Activated CD4-positive, alpha-beta T cell treated with anti-CD3 and anti-CD28 coated beads, Interleukin-2, amount 10 ng/mL, durations not matched to agents 7 days and 5 days (primary cell): ENCODE measurements at regions not wholly inside any gene's neighbourhood (a gene's known extent, or its start where the extent isn't known, plus 50 kb on each side); places are given as distances from the start of the nearest gene placed in this dataset.
"Not testable (repeated sequence)": the region's sequence is repeated elsewhere in the genome, so short reads cannot be mapped to it uniquely, and the experiment has no call there.

Source experiments
- CTCF ChIA-PET: fragments of 350-600 bp; sonication (Branson Sonifier 250); formaldehyde crosslinking; loops from one replicate; lab custom pipeline; 2021; ENCODE audit warnings: antibody characterized with exemption; lab: Charles Lee
- POLR2A ChIA-PET: fragments of 350-600 bp; sonication (Branson Sonifier 250); formaldehyde crosslinking; loops from one replicate; lab custom pipeline; 2021; ENCODE audit warnings: antibody characterized with exemption; lab: Charles Lee
- DNase-seq: peaks from one replicate; pipeline ENCODE4 v3.0.0-alpha.2; 2020
- H3K27ac Mint-ChIP-seq: one replicate; pipeline ENCODE4 v1.8.0; 2021; ENCODE audit warnings: mild to moderate bottlenecking, moderate library complexity, mixed read lengths
- H3K27me3 Mint-ChIP-seq: one replicate; pipeline ENCODE4 v1.8.0; 2021; ENCODE audit warnings: mixed read lengths
- H3K36me3 Mint-ChIP-seq: one replicate; pipeline ENCODE4 v1.8.0; 2021; ENCODE audit warnings: low read depth, mixed read lengths
- H3K4me1 Mint-ChIP-seq: one replicate; pipeline ENCODE4 v1.8.0; 2021; ENCODE audit warnings: mixed read lengths
- H3K4me3 Mint-ChIP-seq: one replicate; pipeline ENCODE4 v1.8.0; 2021; ENCODE audit warnings: mild to moderate bottlenecking, moderate library complexity, mixed read lengths
- H3K9me3 Mint-ChIP-seq: one replicate; pipeline ENCODE4 v1.8.0; 2021; ENCODE audit warnings: mixed read lengths

DNA sequence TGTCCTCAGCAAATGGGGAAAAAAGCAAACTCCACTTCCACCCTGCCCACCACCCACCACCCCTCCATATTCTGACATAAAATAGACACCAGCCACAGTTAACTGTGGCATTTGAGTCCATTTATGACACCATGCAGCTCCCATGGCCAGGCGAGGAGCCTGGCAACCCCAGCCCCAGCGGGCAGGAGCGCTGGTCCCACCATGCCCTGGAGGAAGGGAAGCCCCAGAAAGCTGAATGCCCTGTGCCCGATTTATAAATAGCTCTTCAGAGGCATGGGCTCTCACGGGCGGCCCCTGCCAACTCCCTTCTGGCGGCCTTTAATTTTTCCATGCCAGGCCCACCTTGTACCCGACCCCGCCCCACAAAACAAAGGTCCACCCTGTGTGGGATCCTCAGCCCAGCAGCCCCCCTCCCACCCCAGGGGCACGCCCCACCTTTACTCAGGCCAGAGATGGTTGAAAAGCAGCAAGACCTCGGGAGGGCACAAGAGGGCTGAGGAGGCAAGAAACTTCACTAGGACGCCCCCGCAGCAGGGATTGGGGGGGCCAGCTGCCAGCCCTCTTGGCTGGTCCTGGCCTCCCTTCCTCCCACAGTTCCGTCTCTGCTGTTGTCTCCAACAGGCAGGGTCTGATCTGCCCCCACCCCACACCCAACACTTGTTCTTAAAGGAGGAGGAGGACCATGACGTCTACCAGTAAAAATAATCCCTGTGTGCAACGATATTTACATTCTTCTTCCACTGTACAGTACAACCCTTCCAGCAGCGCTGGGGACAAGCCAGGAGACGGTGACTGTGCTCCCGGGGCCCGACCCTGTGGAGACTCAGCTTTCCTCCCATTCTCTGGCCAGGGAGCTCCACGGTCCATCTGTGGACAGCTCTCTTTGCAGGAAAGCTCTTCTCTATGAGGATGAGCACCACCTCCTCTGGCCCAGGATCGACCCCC is 115.6 kb upstream of the CDYL start:
- Mint-ChIP-seq H3K9me3 (no peaks in the 10 kb centered on the region), H3K36me3 (no peaks in the 10 kb centered on the region), H3K27ac (no peak overlapping the region), H3K4me1 (no peaks in the 10 kb centered on the region), H3K27me3 (peaks cover 2% of the 10 kb centered on the region), H3K4me3 (no peak overlapping the region)
- no peak for DNase-seq
- CTCF ChIA-PET, result no interaction called here
- POLR2A ChIA-PET, result no interaction called here

DNA sequence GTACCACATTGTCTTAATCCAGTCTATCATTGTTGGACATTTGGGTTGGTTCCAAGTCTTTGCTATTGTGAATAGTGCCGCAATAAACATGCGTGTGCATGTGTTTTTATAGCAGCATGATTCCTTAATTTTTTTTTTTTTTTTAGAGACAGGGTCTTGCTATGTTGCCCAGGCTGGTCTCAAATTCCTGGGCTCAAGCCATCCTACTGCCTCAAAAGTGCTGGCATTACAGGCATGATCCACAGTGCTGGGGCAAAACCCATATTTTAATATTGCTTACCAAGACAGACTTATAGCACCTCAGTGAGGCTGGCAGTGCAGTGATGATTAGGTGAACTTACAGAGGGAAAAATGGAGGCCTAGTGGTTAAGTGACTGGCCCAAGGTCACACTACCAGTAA is 116.5 kb upstream of the CDYL start:
- H3K27me3 Mint-ChIP-seq, H3K4me3 Mint-ChIP-seq, DNase-seq, H3K36me3 Mint-ChIP-seq, H3K27ac Mint-ChIP-seq, H3K4me1 Mint-ChIP-seq, CTCF ChIA-PET, H3K9me3 Mint-ChIP-seq, POLR2A ChIA-PET: not testable (repeated sequence)

DNA sequence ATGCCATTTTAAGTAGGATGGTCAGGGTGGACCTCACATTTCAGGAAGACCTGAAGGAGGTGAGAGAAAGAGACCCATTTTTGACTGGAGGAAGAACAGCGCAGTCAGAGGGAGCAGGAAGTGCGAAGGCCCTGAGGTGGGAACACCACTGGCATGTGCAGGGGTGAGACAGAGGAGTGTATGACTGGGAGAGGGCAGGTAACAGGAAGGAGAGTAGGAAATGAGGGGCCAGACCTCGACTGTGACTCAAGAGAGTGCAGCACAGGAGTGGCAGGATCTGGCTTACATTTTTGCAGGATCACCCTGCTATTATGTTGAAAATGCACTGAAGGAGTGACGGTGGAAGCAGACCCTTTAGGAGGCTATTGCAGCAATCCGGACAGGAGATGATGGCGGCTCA is 117.7 kb upstream of the CDYL start:
- H3K27me3 Mint-ChIP-seq, result peaks cover 2% of the 10 kb centered on the region

DNA sequence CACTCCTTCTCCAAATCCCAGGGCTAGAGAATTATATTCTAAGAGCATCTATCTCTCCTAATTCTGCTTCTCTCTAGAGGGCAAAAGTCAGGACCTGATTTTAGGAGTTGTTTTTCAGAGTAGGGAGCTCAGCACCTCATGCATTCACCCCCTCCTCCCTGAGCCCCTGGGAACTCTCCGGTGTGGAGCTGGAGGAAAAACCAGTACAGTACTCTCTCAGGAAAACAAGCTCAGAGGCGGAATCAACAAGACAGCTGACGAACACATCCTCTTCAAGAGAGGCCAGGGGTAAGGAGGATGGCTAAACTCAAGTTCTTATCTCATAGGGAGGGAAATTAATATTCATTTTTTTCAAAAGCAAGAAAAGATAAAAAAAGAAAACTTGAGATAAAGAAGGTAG is 120.1 kb upstream of the CDYL start:
- Mint-ChIP-seq H3K27me3 (peaks cover 7% of the 10 kb centered on the region), H3K4me1 (no peaks in the 10 kb centered on the region), H3K27ac (no peak overlapping the region), H3K9me3 (no peaks in the 10 kb centered on the region), H3K36me3 (no peaks in the 10 kb centered on the region), H3K4me3 (no peak overlapping the region)
- POLR2A ChIA-PET, result no interaction called here
- CTCF ChIA-PET, result interaction anchor here (0.9 kb wide), 1 partner anchor 9 kb away, joined by 4 read pairs; no protein-coding TSS in a partner anchor
- DNase-seq, result no peak

More for the DNA sequence above, 117.7 kb upstream of the CDYL start:
- no peaks in the 10 kb centered on the region for H3K4me1 Mint-ChIP-seq
- H3K9me3 Mint-ChIP-seq, result no peaks in the 10 kb centered on the region
- no peak for DNase-seq
- H3K27ac Mint-ChIP-seq, result no peak overlapping the region
- no peaks in the 10 kb centered on the region for H3K36me3 Mint-ChIP-seq
- ChIA-PET POLR2A (no interaction called here), CTCF (no interaction called here)
- H3K4me3 Mint-ChIP-seq, result no peak overlapping the region

DNA sequence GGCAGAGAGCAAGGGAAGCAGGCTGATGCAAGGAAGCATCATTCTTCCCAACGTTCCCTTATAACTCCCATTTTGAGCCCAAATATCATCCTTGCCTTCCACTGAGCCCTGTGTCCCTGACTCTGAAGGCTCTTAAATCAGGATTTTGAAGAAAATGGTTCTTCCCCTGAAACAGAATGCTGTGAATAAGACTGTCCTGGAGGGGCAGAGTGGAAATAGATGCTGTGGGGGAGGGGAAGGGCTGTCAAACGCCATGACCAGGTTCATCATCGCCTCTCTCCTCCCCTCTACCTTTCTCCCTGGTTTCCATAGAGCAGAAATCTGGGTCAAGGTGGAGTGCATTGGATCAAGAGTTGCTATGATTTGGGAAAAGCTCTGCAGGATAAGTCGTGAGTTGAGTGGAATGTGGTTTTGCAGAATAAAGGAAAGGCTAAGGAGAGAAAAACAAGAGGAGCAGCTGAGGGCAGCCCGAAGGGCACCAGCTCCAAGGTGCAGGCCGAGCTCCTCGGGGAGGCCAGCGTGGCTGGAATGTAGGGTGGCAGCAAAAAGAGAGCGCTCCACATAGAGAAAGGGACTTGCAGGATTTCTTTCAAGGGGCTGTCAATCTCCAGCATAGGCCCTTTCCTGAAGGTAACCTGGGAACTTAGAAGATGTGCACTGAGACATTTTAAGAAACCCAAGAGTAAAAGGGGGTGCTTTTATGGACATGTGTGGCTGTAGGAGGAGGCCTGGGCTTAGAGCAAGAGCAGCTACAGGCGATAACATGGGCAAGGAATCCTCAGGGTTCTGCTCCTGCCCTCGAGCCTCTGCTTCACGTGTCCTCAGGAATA is 120.8 kb upstream of the CDYL start:
- Mint-ChIP-seq H3K9me3 (no peaks in the 10 kb centered on the region), H3K4me3 (no peak overlapping the region), H3K27me3 (peaks cover 10% of the 10 kb centered on the region), H3K27ac (no peak overlapping the region), H3K36me3 (no peaks in the 10 kb centered on the region), H3K4me1 (no peaks in the 10 kb centered on the region)
- ChIA-PET CTCF (interaction anchor here (0.9 kb wide), 1 partner anchor 10 kb away, joined by 4 read pairs; no protein-coding TSS in a partner anchor), POLR2A (no interaction called here)
- no peak for DNase-seq

DNA sequence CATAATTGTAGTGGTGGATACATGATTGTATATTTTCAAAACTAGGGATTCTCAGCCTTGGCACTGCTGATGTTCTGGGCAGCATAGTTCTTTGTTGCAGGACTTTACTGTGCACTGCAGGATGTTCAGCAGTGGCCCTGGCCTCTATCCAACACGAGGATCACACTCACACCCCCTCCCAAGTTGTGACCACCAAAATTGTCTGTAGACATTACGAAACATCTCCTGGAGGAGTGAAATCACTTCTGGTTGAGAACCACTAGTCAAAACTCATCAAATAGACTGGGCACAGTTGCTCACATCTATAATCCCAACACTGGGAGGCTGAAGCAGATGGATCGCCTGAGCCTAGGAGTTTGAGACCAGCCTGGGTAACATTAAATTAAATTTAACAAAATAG is 123.1 kb upstream of the CDYL start:
- CTCF ChIA-PET, result no interaction called here

DNA sequence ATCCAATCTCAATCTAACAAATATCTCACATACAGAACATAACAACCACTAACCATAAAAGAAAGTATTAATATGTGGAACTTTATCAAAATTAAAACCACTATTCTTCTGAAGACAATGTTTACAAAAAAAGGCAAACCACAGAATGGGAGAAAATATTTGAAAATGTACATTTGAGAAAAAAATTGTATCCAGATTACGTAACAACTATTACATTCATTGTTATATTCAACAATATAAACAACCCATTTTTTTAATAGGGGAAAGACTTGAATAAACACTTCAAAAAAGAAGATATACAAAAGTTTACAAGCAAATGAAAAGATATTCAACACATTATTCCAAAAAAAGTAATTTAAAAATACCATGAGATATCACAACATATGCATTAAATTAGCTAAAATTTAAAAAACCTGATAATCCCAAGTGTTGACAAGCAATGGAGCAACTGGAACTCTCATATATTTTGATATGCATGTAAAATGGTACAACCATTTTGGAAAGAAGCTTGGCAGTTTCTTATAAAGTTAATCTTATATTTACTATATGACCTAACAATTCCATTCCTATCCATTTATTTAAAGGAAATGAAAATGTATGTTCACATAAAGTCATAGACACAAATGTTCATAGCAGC is 124.3 kb upstream of the CDYL start:
- Mint-ChIP-seq H3K27ac (no peak overlapping the region), H3K27me3 (peaks cover 24% of the 10 kb centered on the region), H3K9me3 (no peaks in the 10 kb centered on the region), H3K36me3 (no peaks in the 10 kb centered on the region), H3K4me3 (no peak overlapping the region), H3K4me1 (peaks cover 8% of the 10 kb centered on the region)
- ChIA-PET POLR2A (no interaction called here), CTCF (no interaction called here)
- no peak for DNase-seq

More for the DNA sequence above, 123.1 kb upstream of the CDYL start:
- no peak overlapping the region for H3K27ac Mint-ChIP-seq
- H3K27me3 Mint-ChIP-seq, result peaks cover 21% of the 10 kb centered on the region
- no peak overlapping the region for H3K4me3 Mint-ChIP-seq
- H3K9me3 Mint-ChIP-seq, result no peaks in the 10 kb centered on the region
- H3K4me1 Mint-ChIP-seq, result no peaks in the 10 kb centered on the region
- POLR2A ChIA-PET, result no interaction called here
- no peak for DNase-seq
- H3K36me3 Mint-ChIP-seq, result no peaks in the 10 kb centered on the region

DNA sequence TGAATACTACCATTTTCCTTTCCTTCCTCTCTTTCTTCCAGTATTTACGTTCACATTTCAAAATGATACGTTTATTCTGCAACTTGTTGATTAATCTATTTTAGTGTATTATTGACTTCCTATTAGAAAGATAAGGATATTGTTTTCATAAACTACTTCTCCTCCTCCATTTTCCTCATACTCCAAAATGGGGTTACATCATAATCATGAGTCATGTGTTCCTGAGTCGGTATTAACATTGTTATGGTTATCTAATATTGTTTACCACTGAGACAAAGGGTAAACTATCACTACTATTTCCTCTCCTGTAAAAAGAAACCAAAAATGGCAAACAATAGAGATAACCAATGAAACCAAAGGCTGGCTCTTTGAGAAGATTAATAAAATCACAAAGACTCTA is 126.5 kb upstream of the CDYL start:
- Mint-ChIP-seq H3K4me1 (peaks cover 8% of the 10 kb centered on the region), H3K36me3 (no peaks in the 10 kb centered on the region), H3K27ac (no peak overlapping the region), H3K9me3 (no peaks in the 10 kb centered on the region), H3K27me3 (peaks cover 24% of the 10 kb centered on the region), H3K4me3 (no peak overlapping the region)
- no peak for DNase-seq
- POLR2A ChIA-PET, result no interaction called here
- CTCF ChIA-PET, result no interaction called here

DNA sequence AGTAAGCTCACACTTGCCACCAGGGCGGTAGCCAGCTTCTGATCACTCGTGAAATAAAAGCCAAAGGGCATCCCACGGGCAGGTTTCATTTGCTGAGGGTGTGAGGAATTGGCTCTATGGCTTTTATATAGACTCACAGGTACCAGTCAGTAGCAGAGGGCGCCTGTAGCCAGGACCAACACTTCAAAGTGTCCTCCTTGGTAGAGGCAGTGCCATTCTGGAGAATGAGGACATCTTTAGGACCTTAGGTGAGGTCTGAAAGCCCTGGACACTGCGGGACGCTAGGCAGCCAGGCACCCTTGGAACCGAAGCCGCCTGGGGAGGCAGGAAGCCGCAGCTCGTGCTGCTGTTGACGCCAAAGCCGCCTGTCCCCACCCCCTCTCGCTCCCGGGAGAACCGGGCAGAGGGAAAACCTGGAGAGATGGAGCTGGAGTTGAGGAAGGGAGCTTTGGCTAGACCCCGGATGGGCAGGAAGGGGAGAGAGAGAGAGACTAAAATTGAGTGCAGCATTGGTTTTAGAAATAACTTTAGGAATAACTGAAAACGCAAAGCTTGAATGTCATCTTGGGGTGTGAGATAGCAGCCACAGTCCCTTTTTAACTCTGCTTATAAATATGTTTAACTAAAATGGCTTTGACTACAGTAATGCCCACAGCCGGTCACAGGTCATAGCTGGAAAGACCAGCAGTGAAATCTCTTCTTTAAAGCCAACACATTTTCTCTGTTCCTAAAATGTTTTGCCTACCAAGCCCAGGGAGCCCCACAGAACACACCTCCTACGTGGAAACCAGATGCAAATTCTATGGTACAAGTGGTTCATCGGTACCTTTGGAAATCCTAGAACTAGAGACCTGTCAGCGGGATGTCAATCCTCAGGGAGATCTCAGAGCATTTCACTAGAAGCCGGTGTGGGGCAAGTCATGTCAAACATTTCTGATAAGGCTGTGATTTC is 128.5 kb upstream of the CDYL start:
- Mint-ChIP-seq H3K4me3 (no peak overlapping the region), H3K27ac (no peak overlapping the region), H3K9me3 (no peaks in the 10 kb centered on the region), H3K36me3 (no peaks in the 10 kb centered on the region), H3K27me3 (peaks cover 24% of the 10 kb centered on the region), H3K4me1 (peaks cover 8% of the 10 kb centered on the region)
- ChIA-PET POLR2A (no interaction called here), CTCF (no interaction called here)
- DNase-seq, result peak; percentile 9

DNA sequence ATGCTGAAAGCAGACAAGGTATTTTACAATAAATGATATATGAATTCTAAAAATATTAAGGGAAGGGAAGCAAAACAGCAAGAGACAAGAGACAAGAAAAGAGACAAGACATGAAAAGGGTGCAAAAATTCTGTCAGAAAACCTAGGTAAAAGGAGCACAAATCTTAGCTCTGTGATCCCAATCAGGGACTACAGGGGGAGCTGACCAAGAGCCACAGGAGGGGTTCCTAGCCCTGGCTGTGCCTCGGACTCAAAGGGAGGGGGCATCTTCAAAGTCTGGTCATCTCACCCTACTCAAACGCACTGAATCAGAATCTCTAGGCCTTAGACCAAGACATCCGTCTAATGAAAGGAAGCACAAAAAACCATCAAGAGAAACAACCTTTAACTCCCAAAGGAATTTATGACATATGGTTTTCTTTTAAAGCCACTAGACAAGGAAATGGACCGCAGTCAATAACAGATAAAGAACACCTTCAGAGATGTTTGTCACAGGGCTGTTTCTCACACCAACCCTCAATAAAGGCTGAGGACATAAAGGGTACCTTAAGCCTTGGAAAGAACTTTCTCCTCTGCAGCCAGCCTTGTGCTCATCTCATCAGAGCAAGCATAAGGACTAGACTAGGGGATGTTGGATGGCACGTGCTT is 130.4 kb upstream of the CDYL start:
- H3K27ac Mint-ChIP-seq, result no peak overlapping the region
- ChIA-PET CTCF (interaction anchor here (0.5 kb wide), 1 partner anchor 90 kb away, joined by 3 read pairs; no protein-coding TSS in a partner anchor), POLR2A (no interaction called here)
- DNase-seq, result no peak
- H3K9me3 Mint-ChIP-seq, result no peaks in the 10 kb centered on the region
- peaks cover 8% of the 10 kb centered on the region for H3K4me1 Mint-ChIP-seq
- peaks cover 25% of the 10 kb centered on the region for H3K27me3 Mint-ChIP-seq
- H3K36me3 Mint-ChIP-seq, result no peaks in the 10 kb centered on the region
- H3K4me3 Mint-ChIP-seq, result no peak overlapping the region

DNA sequence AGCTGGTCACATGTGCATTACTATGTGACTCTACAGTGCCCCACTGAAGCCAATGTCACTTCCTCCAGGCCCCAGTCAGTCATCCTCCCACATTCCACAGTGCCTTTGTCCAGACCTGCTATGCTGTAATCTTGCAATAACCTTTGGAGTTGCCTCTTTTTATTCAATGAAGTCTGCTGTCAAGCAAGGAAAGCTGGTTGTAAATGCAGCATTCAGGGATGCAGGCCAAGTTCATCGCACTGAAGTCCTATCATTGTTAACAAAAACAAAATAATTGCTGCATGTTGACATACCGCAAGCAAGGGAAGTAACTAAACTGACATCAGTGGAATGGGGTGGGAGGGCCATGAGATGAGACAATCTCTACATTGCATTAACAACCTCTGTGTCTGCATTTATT is 131.2 kb upstream of the CDYL start:
- DNase-seq, result no peak
- H3K4me3 Mint-ChIP-seq, result no peak overlapping the region
- ChIA-PET POLR2A (no interaction called here), CTCF (interaction anchor here (0.5 kb wide), 1 partner anchor 89 kb away, joined by 3 read pairs; no protein-coding TSS in a partner anchor)
- no peaks in the 10 kb centered on the region for H3K9me3 Mint-ChIP-seq
- peaks cover 8% of the 10 kb centered on the region for H3K4me1 Mint-ChIP-seq
- peaks cover 22% of the 10 kb centered on the region for H3K27me3 Mint-ChIP-seq
- H3K36me3 Mint-ChIP-seq, result no peaks in the 10 kb centered on the region
- H3K27ac Mint-ChIP-seq, result no peak overlapping the region
